BE2C (cell line): ENCODE measurements at regions not wholly inside any gene's neighbourhood (a gene's known extent, or its start where the extent isn't known, plus 50 kb on each side); places are given as distances from the start of the nearest gene placed in this dataset.

ENCODE experiments used
- DNase-seq: peaks from one replicate; pipeline ENCODE4 v3.0.0-alpha.2; 2020
- H3K27me3 ChIP-seq: fragments of 250-450 bp; sonication (Bioruptor Pico); 2 replicates; pipeline ENCODE4 v1.5.1; 2020; ENCODE audit warnings: mild to moderate bottlenecking
- H3K36me3 ChIP-seq: fragments of 250-450 bp; sonication (Bioruptor Pico); 2 replicates; pipeline ENCODE4 v1.5.1; 2020; ENCODE audit warnings: mild to moderate bottlenecking
- H3K4me1 ChIP-seq: fragments of 250-450 bp; sonication (Bioruptor Pico); 2 replicates; pipeline ENCODE4 v1.5.1; 2020
- H3K4me3 ChIP-seq: 2 replicates; pipeline ENCODE4 v1.5.1; 2011; ENCODE audit warnings: low read depth, low read length
- H3K9me3 ChIP-seq: fragments of 250-450 bp; sonication (Bioruptor Pico); 2 replicates; pipeline ENCODE4 v1.5.1; 2020
- TF ChIP-seq, protein P1 (sequence below): IDR thresholded peaks from 2 replicates; pipeline ENCODE4 v1.5.1; 2012; ENCODE audit warnings: mild to moderate bottlenecking, low read depth, low read length

DNA sequence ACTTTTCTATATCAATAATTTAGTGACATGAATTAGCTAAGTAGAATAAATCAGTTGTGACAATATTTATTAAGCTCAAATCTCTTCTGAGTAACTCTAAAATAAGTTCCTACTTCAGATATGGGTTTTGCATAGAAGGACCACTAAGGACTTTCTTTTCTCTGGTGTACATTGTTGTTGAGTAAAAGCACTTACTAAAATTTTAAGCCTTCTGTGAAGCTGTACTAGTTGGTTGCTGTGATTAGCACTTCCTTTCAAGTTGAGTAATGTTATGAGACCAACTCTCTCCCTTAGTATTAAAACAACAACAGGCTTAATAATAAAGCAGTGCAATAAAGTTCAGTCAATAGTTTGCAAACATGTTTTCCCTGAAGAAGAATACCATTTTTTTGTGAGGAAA is 667.4 kb upstream of the NDST4 start:
- Histone ChIP-seq H3K4me3 (no peak overlapping the region), H3K4me1 (no peaks in the 10 kb centered on the region)
- TF ChIP-seq, protein P1, sequence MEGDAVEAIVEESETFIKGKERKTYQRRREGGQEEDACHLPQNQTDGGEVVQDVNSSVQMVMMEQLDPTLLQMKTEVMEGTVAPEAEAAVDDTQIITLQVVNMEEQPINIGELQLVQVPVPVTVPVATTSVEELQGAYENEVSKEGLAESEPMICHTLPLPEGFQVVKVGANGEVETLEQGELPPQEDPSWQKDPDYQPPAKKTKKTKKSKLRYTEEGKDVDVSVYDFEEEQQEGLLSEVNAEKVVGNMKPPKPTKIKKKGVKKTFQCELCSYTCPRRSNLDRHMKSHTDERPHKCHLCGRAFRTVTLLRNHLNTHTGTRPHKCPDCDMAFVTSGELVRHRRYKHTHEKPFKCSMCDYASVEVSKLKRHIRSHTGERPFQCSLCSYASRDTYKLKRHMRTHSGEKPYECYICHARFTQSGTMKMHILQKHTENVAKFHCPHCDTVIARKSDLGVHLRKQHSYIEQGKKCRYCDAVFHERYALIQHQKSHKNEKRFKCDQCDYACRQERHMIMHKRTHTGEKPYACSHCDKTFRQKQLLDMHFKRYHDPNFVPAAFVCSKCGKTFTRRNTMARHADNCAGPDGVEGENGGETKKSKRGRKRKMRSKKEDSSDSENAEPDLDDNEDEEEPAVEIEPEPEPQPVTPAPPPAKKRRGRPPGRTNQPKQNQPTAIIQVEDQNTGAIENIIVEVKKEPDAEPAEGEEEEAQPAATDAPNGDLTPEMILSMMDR = no peak

DNA sequence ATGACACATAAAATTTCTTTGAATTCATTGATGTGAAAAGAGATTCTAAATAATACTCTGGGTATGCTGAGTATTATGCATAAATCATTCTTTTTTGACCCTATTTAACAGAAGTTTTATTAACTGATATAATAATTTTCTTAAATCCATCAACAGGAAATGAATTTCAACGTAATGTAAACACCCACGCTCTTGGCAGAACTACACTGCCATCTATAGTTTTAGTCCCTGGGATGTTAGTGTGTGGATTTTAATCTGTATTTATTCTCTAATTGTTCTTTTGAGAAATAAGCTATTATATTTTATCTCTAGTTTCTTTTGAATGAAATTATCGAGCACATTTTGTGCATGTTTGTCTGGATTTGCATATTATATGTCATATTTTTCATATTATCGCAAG is 666.8 kb upstream of the NDST4 start:
- DNase-seq = no peak
- H3K27me3 ChIP-seq = no peaks in the 10 kb centered on the region
- H3K9me3 ChIP-seq = no peaks in the 10 kb centered on the region
- no peaks in the 10 kb centered on the region for H3K36me3 ChIP-seq
- TF ChIP-seq, protein P1 = no peak
- no peak overlapping the region for H3K4me3 ChIP-seq
- H3K4me1 ChIP-seq = no peaks in the 10 kb centered on the region

More for the DNA sequence above, 667.4 kb upstream of the NDST4 start:
- DNase-seq = no peak
- Histone ChIP-seq H3K36me3 (no peaks in the 10 kb centered on the region), H3K27me3 (no peaks in the 10 kb centered on the region), H3K9me3 (no peaks in the 10 kb centered on the region)

- no peak for DNase-seq
- H3K9me3 ChIP-seq = no peaks in the 10 kb centered on the region
- no peaks in the 10 kb centered on the region for H3K27me3 ChIP-seq
- H3K4me1 ChIP-seq = no peaks in the 10 kb centered on the region
- TF ChIP-seq, protein P1 = no peak
- no peak overlapping the region for H3K4me3 ChIP-seq
- H3K36me3 ChIP-seq = no peaks in the 10 kb centered on the region
Observed at GRCh38 chr4:115770046-115770543, 656.7 kb upstream of the NDST4 start.

DNA sequence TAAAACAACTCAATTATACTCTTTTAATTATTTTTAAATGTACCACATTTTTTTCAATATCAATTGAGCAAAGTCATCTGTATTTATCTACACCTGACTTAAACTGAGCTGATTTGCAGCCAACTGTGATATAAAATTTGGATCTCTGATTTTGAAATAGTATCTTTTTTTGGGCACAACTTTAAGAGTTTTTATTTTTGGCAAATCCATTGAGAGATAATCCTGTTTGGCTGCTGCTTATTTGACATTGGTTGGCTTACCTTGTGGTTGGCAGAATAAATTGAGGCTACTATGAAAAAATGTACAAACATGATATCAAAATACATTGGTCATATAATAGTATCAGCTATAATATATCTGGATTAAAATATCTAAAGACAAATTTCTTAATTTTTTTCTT is 656.0 kb upstream of the NDST4 start:
- H3K4me3 ChIP-seq = no peak overlapping the region
- H3K9me3 ChIP-seq = no peaks in the 10 kb centered on the region
- DNase-seq = no peak
- TF ChIP-seq, protein P1 = no peak
- H3K27me3 ChIP-seq = peaks cover 2% of the 10 kb centered on the region; the same call in 1 of the 2 replicates
- H3K36me3 ChIP-seq = no peaks in the 10 kb centered on the region
- H3K4me1 ChIP-seq = no peaks in the 10 kb centered on the region

GRCh38 chr4:115763051-115763450 is 649.6 kb upstream of the NDST4 start:
- Histone ChIP-seq H3K27me3 (peaks cover 2% of the 10 kb centered on the region; the same call in 1 of the 2 replicates), H3K4me1 (no peaks in the 10 kb centered on the region), H3K9me3 (no peaks in the 10 kb centered on the region), H3K4me3 (no peak overlapping the region), H3K36me3 (no peaks in the 10 kb centered on the region)
- no peak for DNase-seq
- TF ChIP-seq, protein P1 = no peak

DNA sequence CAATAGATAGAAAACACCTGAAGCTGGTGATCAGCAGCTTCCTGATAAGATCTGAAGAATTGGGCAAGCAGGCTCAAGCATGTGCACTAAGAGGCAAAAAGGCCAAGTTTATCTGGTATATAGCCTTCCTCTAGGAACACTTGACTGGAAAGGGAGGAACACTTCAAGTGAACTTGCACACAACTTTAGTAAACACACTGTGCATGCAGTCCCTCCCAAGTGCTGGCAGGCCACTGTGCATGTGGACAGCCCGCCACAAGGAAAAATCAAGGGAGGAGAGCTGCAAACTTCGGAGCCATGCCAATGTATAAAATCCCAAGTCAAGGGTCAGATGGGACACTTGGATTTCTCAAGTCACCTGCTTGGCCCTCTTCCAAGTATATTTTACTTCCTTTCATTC is 645.8 kb upstream of the NDST4 start:
- H3K4me3 ChIP-seq = no peak overlapping the region
- H3K27me3 ChIP-seq = no peaks in the 10 kb centered on the region
- TF ChIP-seq, protein P1 = no peak
- H3K36me3 ChIP-seq = no peaks in the 10 kb centered on the region
- H3K9me3 ChIP-seq = no peaks in the 10 kb centered on the region
- H3K4me1 ChIP-seq = no peaks in the 10 kb centered on the region
- DNase-seq = no peak
